ENCODE measurements at regions not wholly inside any gene's neighbourhood (a gene's known extent, or its start where the extent isn't known, plus 50 kb on each side); places are given as distances from the start of the nearest gene placed in this dataset.

DNA sequence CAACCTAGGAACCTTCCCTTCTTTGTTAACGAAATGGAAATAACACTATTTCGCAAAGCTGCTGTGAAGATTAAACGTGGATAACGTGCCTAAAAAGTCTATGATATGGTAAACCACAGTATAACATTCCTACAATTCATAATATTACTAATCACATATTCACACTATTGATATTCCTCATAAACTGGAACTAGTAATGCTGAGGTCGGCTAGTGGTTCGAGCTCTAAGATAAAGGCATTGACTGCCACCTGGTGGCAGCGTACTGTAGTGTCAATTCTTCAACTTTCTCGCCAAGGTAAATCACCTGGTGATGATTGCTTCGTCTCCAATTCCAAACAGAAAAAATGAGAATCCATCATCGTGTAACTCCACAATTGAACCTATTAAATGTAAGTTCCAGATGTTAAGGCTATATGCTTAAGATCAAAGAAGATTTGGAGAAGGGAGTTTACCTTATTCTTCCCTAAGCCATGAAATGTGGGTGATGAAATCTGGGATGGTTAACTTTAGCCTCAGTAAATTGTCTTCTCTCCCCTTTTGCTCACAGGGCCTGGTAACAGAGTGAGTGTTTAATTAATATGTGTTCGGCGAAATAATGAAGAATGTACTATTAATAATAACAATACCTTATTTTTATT, 197.5 kb upstream of the TMEM132C start:
- no peaks in the 10 kb centered on the region for H3K27me3 ChIP-seq (ENCODE audit: control insufficient read depth, insufficient read depth, low read length)
- 8% methylated on average over 2 of the region's 12 CpGs for WGBS (ENCODE audit: insufficient coverage)
- no peak overlapping the region for H3K4me3 ChIP-seq (ENCODE audit: low read depth, low read length)
- peak in 5 of 6 donors; percentile 31 to 92 (median 63) for DNase-seq (ENCODE audit: low read depth in 4 of 6, low spot score in 6 of 6)
- no peaks in the 10 kb centered on the region for H3K36me3 ChIP-seq (ENCODE audit: control insufficient read depth, insufficient read depth, low read length)
- H3K9me3 ChIP-seq (ENCODE audit: control insufficient read depth, insufficient read depth, low read length) = no peaks in the 10 kb centered on the region
- H3K27ac ChIP-seq (ENCODE audit: low read depth, low read length) = no peak overlapping the region
- no peaks in the 10 kb centered on the region for H3K4me1 ChIP-seq (ENCODE audit: control insufficient read depth, insufficient read depth, low read length)

DNA sequence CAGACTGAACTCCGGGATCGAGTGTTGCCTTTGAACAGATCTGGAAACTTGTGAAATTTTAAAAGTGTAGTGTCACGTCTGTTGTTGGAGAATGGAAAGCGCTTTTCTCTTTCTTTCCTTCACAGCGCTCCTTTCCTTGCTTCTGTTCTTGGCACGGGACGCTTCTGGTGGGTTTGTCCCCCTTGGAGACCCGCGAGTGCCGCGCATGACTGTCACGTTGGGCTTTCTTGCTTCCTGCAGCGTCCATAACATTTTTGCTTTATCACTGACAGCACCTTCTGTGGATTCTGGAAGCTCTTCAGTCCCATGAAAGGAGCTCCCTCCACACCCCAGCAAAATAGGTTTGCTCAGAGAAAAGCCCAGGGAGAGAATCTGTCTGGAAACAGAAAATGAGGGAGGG, 193.0 kb upstream of the TMEM132C start:
- Histone ChIP-seq H3K4me3 (ENCODE audit: low read depth, low read length) (no peak overlapping the region), H3K4me1 (ENCODE audit: control insufficient read depth, insufficient read depth, low read length) (no peaks in the 10 kb centered on the region), H3K9me3 (ENCODE audit: control insufficient read depth, insufficient read depth, low read length) (peaks cover 4% of the 10 kb centered on the region), H3K27ac (ENCODE audit: low read depth, low read length) (no peak overlapping the region), H3K27me3 (ENCODE audit: control insufficient read depth, insufficient read depth, low read length) (no peaks in the 10 kb centered on the region), H3K36me3 (ENCODE audit: control insufficient read depth, insufficient read depth, low read length) (no peaks in the 10 kb centered on the region)
- 85% methylated on average over 12 of the region's 13 CpGs for WGBS (ENCODE audit: insufficient coverage)
- peak in 1 of 6 donors; percentile 23 for DNase-seq (ENCODE audit: low read depth in 4 of 6, low spot score in 6 of 6)

DNA sequence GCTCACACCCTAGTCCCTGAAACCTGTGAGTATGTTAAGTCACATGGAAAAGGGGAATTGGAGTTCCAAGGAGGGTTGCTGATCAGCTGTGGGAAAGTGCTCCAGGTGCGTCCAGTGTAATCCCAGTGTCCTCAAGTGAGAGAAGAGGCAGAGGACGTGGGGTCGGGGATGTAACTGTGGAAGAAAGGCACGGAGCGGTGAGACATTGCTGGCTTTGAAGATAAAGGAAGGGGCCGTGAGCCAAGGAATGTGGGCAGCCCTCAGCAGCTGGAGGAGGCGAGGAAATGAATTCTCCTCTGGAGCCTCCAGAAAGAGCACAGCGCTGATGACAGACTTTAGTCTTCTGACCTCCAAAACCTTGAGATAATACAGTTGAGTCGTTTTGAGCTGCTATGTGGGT, 191.6 kb upstream of the TMEM132C start:
- peaks cover 4% of the 10 kb centered on the region for H3K9me3 ChIP-seq (ENCODE audit: control insufficient read depth, insufficient read depth, low read length)
- no peaks in the 10 kb centered on the region for H3K4me1 ChIP-seq (ENCODE audit: control insufficient read depth, insufficient read depth, low read length)
- no peaks in the 10 kb centered on the region for H3K36me3 ChIP-seq (ENCODE audit: control insufficient read depth, insufficient read depth, low read length)
- no peak for DNase-seq (ENCODE audit: low read depth in 4 of 6, low spot score in 6 of 6)
- WGBS (ENCODE audit: insufficient coverage) = 93% methylated on average over 9 of the region's 9 CpGs
- H3K27me3 ChIP-seq (ENCODE audit: control insufficient read depth, insufficient read depth, low read length) = no peaks in the 10 kb centered on the region
- H3K27ac ChIP-seq (ENCODE audit: low read depth, low read length) = no peak overlapping the region
- no peak overlapping the region for H3K4me3 ChIP-seq (ENCODE audit: low read depth, low read length)

DNA sequence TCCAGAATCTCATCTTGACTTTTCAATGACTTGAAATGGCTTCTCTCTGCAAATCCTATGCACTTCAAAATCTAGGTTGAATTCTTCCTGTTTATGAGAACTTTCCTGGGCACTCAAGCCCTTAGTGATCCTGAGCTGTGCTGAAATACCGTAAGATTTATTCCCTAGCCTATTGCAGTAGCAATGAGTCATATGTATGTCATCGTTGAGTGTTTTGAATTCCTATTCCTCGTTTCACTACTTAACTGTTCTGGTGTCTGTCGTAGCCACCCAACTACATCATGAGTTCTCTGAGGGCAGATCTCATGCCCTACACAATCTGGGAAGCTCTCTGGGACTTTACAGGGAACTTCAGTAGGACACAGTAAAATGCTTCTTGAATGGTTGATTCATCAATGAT, 190.8 kb upstream of the TMEM132C start:
- no peak for DNase-seq (ENCODE audit: low read depth in 4 of 6, low spot score in 6 of 6)
- Histone ChIP-seq H3K4me3 (ENCODE audit: low read depth, low read length) (no peak overlapping the region), H3K4me1 (ENCODE audit: control insufficient read depth, insufficient read depth, low read length) (no peaks in the 10 kb centered on the region), H3K36me3 (ENCODE audit: control insufficient read depth, insufficient read depth, low read length) (no peaks in the 10 kb centered on the region), H3K9me3 (ENCODE audit: control insufficient read depth, insufficient read depth, low read length) (peaks cover 4% of the 10 kb centered on the region), H3K27ac (ENCODE audit: low read depth, low read length) (no peak overlapping the region), H3K27me3 (ENCODE audit: control insufficient read depth, insufficient read depth, low read length) (no peaks in the 10 kb centered on the region)
- 70% methylated on average over 2 of the region's 4 CpGs for WGBS (ENCODE audit: insufficient coverage)

DNA sequence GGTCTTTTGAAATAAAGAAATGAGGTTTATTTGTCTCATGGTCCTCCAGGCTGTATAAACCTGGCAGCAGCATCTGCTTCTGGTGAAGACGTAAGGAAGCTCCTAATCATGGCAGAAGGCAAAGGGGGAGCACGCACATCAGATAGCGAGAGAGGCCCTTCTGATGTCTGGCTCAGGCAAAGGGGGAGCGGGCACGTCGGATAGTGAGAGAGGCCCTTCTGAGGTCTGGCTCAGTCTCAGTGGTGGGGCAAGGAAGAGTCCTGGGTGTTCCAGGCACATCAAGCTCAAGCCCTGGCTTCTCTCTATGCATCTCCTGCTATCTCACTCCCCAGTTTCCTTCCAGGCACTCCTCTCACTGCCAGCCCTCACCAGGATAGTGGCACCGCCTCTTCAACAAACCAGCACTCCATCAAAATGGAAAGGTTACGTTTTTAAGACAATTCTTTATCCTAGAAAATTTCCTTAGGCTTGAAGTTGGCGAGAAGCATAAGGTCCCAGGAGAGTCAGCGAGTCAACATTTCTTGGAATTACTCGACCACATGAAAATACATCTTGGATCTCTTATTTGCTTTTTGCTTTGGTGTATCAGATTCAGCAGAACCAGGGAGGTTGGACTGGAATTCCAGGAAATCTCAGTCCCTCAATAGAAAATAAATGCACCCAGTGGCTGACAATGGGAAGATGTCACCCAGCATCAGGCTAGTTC, 189.6 kb upstream of the TMEM132C start:
- no peaks in the 10 kb centered on the region for H3K36me3 ChIP-seq (ENCODE audit: control insufficient read depth, insufficient read depth, low read length)
- H3K4me1 ChIP-seq (ENCODE audit: control insufficient read depth, insufficient read depth, low read length) = no peaks in the 10 kb centered on the region
- H3K27ac ChIP-seq (ENCODE audit: low read depth, low read length) = no peak overlapping the region
- H3K4me3 ChIP-seq (ENCODE audit: low read depth, low read length) = no peak overlapping the region
- WGBS (ENCODE audit: insufficient coverage) = 88% methylated on average over 9 of the region's 11 CpGs
- H3K9me3 ChIP-seq (ENCODE audit: control insufficient read depth, insufficient read depth, low read length) = peaks cover 4% of the 10 kb centered on the region
- no peaks in the 10 kb centered on the region for H3K27me3 ChIP-seq (ENCODE audit: control insufficient read depth, insufficient read depth, low read length)
- DNase-seq (ENCODE audit: low read depth in 4 of 6, low spot score in 6 of 6) = no peak

DNA sequence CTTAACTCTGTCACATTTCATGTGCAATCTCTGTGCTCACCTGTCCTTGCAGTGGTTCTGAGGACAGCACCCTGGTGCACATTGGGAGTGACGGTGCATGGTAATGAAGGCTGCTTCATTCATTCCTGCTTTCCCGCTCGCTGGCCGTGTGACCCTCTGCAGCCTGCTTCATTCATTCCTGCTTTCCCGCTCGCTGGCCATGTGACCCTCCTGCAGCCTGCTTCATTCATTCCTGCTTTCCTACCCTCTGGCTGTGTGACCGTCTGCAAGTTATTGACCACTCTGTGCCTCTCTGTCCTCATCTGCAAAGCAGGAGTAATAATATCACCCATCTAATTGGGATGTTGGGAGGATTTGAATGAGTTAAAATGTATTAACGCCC, 189.1 kb upstream of the TMEM132C start:
- peaks cover 4% of the 10 kb centered on the region for H3K9me3 ChIP-seq (ENCODE audit: control insufficient read depth, insufficient read depth, low read length)
- H3K4me3 ChIP-seq (ENCODE audit: low read depth, low read length) = no peak overlapping the region
- H3K27me3 ChIP-seq (ENCODE audit: control insufficient read depth, insufficient read depth, low read length) = no peaks in the 10 kb centered on the region
- WGBS (ENCODE audit: insufficient coverage) = 92% methylated on average over 5 of the region's 8 CpGs
- H3K4me1 ChIP-seq (ENCODE audit: control insufficient read depth, insufficient read depth, low read length) = no peaks in the 10 kb centered on the region
- DNase-seq (ENCODE audit: low read depth in 4 of 6, low spot score in 6 of 6) = no peak
- no peak overlapping the region for H3K27ac ChIP-seq (ENCODE audit: low read depth, low read length)
- H3K36me3 ChIP-seq (ENCODE audit: control insufficient read depth, insufficient read depth, low read length) = no peaks in the 10 kb centered on the region

DNA sequence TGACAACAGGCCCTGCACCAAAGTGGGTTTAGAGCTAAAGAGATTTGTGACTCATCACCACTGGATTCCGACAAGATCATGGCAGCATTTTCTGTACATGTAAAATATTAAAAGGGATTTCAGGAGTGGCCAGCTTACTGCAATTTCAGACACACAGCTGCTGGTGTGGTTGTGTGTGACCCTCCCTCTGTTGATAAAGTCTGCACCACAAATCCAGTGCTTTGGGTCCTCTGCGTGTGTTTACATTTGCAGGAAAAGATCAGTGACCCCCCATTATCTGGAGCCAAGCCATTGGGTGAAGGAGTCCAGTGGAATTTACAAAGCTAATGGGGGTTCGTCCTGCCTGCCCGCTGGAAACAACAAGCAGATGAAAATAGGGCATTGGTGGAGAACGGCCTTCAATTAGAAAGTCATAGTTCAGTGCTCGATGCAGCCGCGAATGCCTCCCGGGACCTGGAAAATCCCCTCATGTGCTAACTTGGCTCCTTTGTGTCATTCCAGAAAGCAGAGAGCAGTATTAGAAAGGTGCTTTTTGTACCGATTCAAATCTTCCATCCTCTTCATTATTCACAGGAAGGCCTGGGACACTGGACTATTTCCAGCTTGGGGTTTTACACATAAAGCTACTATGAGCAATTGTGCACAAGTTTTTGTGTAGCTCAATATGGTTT, 188.5 kb upstream of the TMEM132C start:
- H3K9me3 ChIP-seq (ENCODE audit: control insufficient read depth, insufficient read depth, low read length) = peaks cover 4% of the 10 kb centered on the region
- H3K27me3 ChIP-seq (ENCODE audit: control insufficient read depth, insufficient read depth, low read length) = no peaks in the 10 kb centered on the region
- 19% methylated on average over 10 of the region's 10 CpGs for WGBS (ENCODE audit: insufficient coverage)
- no peak overlapping the region for H3K27ac ChIP-seq (ENCODE audit: low read depth, low read length)
- no peaks in the 10 kb centered on the region for H3K36me3 ChIP-seq (ENCODE audit: control insufficient read depth, insufficient read depth, low read length)
- H3K4me1 ChIP-seq (ENCODE audit: control insufficient read depth, insufficient read depth, low read length) = no peaks in the 10 kb centered on the region
- no peak overlapping the region for H3K4me3 ChIP-seq (ENCODE audit: low read depth, low read length)
- peak in 2 of 6 donors; percentile 39 to 50 for DNase-seq (ENCODE audit: low read depth in 4 of 6, low spot score in 6 of 6)

DNA sequence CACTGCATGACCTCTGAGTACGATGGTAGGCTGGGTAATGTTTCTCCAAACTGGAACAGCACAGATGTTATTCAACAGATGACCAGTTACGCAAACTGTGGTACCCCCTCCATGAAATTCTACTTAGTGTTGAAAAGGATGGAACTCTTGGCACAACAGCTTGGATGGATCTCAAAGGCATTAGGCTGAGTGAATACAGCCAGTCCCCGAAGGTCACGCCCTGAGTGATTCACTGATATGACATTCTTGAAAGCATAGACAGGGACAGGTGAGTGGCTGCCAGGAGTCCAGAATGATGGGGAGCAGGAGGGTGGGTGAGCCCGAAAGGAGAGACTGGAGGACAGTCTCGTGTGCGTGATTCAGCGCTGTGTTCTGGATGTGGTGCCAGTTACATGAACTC, 187.5 kb upstream of the TMEM132C start:
- Histone ChIP-seq H3K9me3 (ENCODE audit: control insufficient read depth, insufficient read depth, low read length) (peaks cover 4% of the 10 kb centered on the region), H3K27ac (ENCODE audit: low read depth, low read length) (no peak overlapping the region), H3K36me3 (ENCODE audit: control insufficient read depth, insufficient read depth, low read length) (no peaks in the 10 kb centered on the region), H3K4me1 (ENCODE audit: control insufficient read depth, insufficient read depth, low read length) (no peaks in the 10 kb centered on the region), H3K4me3 (ENCODE audit: low read depth, low read length) (no peak overlapping the region), H3K27me3 (ENCODE audit: control insufficient read depth, insufficient read depth, low read length) (no peaks in the 10 kb centered on the region)
- 98% methylated on average over 6 of the region's 8 CpGs for WGBS (ENCODE audit: insufficient coverage)
- DNase-seq (ENCODE audit: low read depth in 4 of 6, low spot score in 6 of 6) = no peak

DNA sequence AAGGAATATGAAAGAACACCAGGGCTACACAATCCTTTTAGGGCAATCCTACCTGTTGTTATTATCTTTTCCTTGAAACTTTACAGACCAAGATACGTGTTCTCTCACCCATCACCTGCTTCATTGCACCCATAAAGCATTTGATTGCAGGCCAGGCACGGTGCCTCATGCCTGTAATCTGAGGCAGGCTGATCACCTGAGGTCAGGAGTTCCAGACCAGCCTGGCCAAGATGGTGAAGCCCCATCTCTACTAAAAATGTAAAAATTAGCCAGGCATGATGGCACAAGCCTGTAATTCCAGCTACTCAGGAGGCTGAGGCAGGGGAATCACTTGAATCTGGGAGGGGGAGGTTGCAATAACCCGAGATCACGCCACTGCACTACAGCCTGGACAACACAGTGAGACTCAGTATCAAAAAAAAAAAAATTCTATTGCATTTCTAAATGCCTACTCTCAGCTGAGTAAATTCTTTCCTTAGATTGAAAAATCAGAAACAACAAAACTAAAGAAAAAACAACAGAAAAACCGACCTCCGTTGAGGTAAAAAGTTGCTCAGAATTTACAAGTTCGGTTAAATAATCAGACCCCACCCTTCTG, 183.7 kb upstream of the TMEM132C start:
- no peak overlapping the region for H3K4me3 ChIP-seq (ENCODE audit: low read depth, low read length)
- 88% methylated on average over 2 of the region's 7 CpGs for WGBS (ENCODE audit: insufficient coverage)
- no peaks in the 10 kb centered on the region for H3K9me3 ChIP-seq (ENCODE audit: control insufficient read depth, insufficient read depth, low read length)
- no peaks in the 10 kb centered on the region for H3K4me1 ChIP-seq (ENCODE audit: control insufficient read depth, insufficient read depth, low read length)
- DNase-seq (ENCODE audit: low read depth in 4 of 6, low spot score in 6 of 6) = no peak
- no peaks in the 10 kb centered on the region for H3K36me3 ChIP-seq (ENCODE audit: control insufficient read depth, insufficient read depth, low read length)
- no peaks in the 10 kb centered on the region for H3K27me3 ChIP-seq (ENCODE audit: control insufficient read depth, insufficient read depth, low read length)
- H3K27ac ChIP-seq (ENCODE audit: low read depth, low read length) = no peak overlapping the region

All from spinal cord (tissue), 9 donors.